Endodermal cell (in vitro differentiated cells): ENCODE measurements at regions not wholly inside any gene's neighbourhood (a gene's known extent, or its start where the extent isn't known, plus 50 kb on each side); places are given as distances from the start of the nearest gene placed in this dataset.
"Not testable (repeated sequence)": the region's sequence is repeated elsewhere in the genome, so short reads cannot be mapped to it uniquely, and the experiment has no call there.

Source experiments
- DNase-seq: peaks from one replicate; pipeline ENCODE4 v3.0.0-alpha.2; 2017
- H3K27ac ChIP-seq: 2 replicates; pipeline ENCODE4 v1.5.1; 2013; ENCODE audit warnings: mild to moderate bottlenecking, low read depth, low read length, moderate library complexity
- H3K27me3 ChIP-seq: 2 replicates; pipeline ENCODE4 v1.6.1; 2013; ENCODE audit warnings: mild to moderate bottlenecking, low read length, moderate library complexity; ENCODE audit not compliant: insufficient read depth, control insufficient read depth, poor library complexity, severe bottlenecking
- H3K36me3 ChIP-seq: 2 replicates; pipeline ENCODE4 v1.7.0; 2013; ENCODE audit warnings: mild to moderate bottlenecking, low read length, moderate library complexity; ENCODE audit not compliant: control insufficient read depth, insufficient read depth
- H3K4me1 ChIP-seq: one replicate; pipeline ENCODE4 v1.7.0; 2013; ENCODE audit warnings: low read length; ENCODE audit not compliant: control insufficient read depth, insufficient read depth
- H3K4me3 ChIP-seq: 2 replicates; pipeline ENCODE4 v1.5.1; 2013; ENCODE audit warnings: mild to moderate bottlenecking, low read length, moderate library complexity
- H3K9ac ChIP-seq: 2 replicates; pipeline ENCODE4 v1.6.1; 2013; ENCODE audit warnings: mild to moderate bottlenecking, low read length, moderate library complexity; ENCODE audit not compliant: poor library complexity, severe bottlenecking; ENCODE audit errors: extremely low read depth
- H3K9me3 ChIP-seq: 2 replicates; pipeline ENCODE4 v1.6.1; 2013; ENCODE audit warnings: mild to moderate bottlenecking, low read length, moderate library complexity; ENCODE audit not compliant: control insufficient read depth
- H3K27ac Mint-ChIP-seq: 2 replicates; pipeline ENCODE4 v1.8.0; 2020; ENCODE audit warnings: mixed read lengths
- H3K27me3 Mint-ChIP-seq: 2 replicates; pipeline ENCODE4 v1.8.0; 2021; ENCODE audit warnings: mild to moderate bottlenecking, mixed read lengths; ENCODE audit not compliant: insufficient read depth
- H3K36me3 Mint-ChIP-seq: 2 replicates; pipeline ENCODE4 v1.8.0; 2020; ENCODE audit warnings: low read depth, mixed read lengths
- H3K4me1 Mint-ChIP-seq: 2 replicates; pipeline ENCODE4 v1.8.0; 2020; ENCODE audit warnings: mixed read lengths
- H3K4me3 Mint-ChIP-seq: 2 replicates; pipeline ENCODE4 v1.8.0; 2020; ENCODE audit warnings: mild to moderate bottlenecking, moderate library complexity, mixed read lengths
- H3K9me3 Mint-ChIP-seq: 2 replicates; pipeline ENCODE4 v1.8.0; 2020; ENCODE audit warnings: mild to moderate bottlenecking, mixed read lengths
- WGBS, 2 experiments: methylation state at CpG; one replicate each; pipeline versions ENCODE4 v1.1.5 to v1.1.7; 2013; ENCODE audit warnings: missing lambda C conversion rate in 2 of 2, mixed read lengths in 1 of 2; ENCODE audit not compliant: insufficient coverage in 1 of 2, insufficient read length in 1 of 2; 5-methylcytosine and 5-hydroxymethylcytosine counted together
- TF ChIP-seq, protein P1 (sequence below): fragments of 200-600 bp; sonication (generic); conservative IDR thresholded peaks from 2 replicates; pipeline ENCODE4 v1.5.0; 2021; ENCODE audit warnings: antibody characterized with exemption, mild to moderate bottlenecking

DNA sequence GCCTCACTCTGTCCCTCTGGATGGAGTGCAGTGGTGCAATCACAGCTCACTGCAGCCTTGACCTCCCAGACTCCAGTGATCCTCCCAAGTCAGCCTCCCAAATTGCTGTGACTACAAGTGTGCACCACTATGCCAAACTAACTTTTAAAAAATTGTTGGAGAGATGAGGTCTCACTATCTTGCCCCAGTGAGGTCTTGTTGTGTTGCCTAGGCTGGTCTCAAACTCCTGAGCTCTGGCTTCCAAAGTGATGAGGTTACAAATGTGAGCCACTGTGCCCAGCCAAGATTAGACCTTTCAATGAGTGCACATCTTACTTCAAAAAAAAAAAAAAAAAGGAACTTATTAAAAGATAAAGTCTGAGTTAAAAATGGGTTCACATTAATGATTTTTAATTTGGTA, 1838.1 kb upstream of the DEFB115 start:
- no peak overlapping the region for H3K27ac Mint-ChIP-seq
- Histone ChIP-seq H3K9me3 (peaks cover 52% of the 10 kb centered on the region), H3K9ac (no peak overlapping the region), H3K36me3 (no peaks in the 10 kb centered on the region), H3K4me1 (no peaks in the 10 kb centered on the region), H3K27me3 (no peaks in the 10 kb centered on the region), H3K27ac (no peak overlapping the region), H3K4me3 (no peak overlapping the region)
- peaks cover 63% of the 10 kb centered on the region for H3K9me3 Mint-ChIP-seq
- no peak overlapping the region for H3K4me3 Mint-ChIP-seq
- peaks cover 2% of the 10 kb centered on the region for H3K36me3 Mint-ChIP-seq
- TF ChIP-seq, protein P1, sequence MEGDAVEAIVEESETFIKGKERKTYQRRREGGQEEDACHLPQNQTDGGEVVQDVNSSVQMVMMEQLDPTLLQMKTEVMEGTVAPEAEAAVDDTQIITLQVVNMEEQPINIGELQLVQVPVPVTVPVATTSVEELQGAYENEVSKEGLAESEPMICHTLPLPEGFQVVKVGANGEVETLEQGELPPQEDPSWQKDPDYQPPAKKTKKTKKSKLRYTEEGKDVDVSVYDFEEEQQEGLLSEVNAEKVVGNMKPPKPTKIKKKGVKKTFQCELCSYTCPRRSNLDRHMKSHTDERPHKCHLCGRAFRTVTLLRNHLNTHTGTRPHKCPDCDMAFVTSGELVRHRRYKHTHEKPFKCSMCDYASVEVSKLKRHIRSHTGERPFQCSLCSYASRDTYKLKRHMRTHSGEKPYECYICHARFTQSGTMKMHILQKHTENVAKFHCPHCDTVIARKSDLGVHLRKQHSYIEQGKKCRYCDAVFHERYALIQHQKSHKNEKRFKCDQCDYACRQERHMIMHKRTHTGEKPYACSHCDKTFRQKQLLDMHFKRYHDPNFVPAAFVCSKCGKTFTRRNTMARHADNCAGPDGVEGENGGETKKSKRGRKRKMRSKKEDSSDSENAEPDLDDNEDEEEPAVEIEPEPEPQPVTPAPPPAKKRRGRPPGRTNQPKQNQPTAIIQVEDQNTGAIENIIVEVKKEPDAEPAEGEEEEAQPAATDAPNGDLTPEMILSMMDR = no peak
- no peak for DNase-seq
- no peaks in the 10 kb centered on the region for H3K4me1 Mint-ChIP-seq
- H3K27me3 Mint-ChIP-seq = no peaks in the 10 kb centered on the region

DNA sequence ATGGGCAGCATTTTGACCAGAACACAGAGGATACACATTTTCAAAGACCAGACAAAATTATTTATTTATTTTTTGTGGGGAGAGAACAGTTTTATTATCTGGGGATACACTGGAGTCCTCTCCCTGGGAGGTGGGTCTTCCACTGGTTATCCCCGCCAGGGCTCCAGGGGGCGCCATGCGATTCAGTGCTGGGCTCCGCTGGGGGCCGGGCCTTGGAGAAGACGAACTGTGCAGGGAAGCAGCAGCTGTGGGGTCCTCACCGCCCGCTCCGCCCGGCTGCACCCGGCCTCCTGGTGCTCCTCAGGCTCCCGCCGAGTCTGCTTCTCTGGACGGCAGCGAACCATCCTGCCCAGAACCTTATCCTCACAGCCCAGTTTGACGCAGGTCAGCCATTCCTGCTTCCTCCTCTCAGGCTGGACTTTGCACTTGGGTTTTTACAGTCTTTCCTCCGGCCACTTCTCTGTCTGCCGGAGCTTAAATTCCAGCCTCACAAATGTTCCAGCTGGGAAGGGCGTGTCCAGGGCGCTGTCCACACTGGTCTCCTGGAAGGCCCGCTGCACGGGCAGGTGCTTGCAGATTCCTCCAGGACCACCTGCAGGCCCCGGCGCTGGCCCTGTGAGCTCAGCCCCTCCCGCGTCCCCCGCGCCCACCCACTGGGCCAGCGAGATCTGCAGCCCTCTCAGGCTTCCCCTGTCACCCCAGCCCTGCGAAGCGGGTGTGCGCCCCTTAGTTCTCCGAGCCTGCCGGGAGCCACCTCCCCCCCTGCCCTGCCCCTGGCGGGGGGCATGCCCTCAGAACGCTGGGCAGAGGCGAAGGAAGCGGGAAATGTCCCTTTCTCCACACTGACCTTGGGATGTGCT, 1830.0 kb upstream of the DEFB115 start:
- Histone ChIP-seq H3K36me3 (no peaks in the 10 kb centered on the region), H3K9ac (no peak overlapping the region), H3K4me1 (no peaks in the 10 kb centered on the region), H3K27me3 (no peaks in the 10 kb centered on the region), H3K27ac (no peak overlapping the region), H3K4me3 (no peak overlapping the region), H3K9me3 (peaks cover 36% of the 10 kb centered on the region)
- TF ChIP-seq, protein P1 = no peak
- Mint-ChIP-seq H3K36me3 (no peaks in the 10 kb centered on the region), H3K4me3 (no peak overlapping the region), H3K9me3 (peaks cover 45% of the 10 kb centered on the region), H3K27ac (no peak overlapping the region), H3K27me3 (no peaks in the 10 kb centered on the region), H3K4me1 (no peaks in the 10 kb centered on the region)
- no peak for DNase-seq
- 90 to 93% methylated on average over 14 to 38 of the region's 38 CpGs for WGBS, 2 experiments

DNA sequence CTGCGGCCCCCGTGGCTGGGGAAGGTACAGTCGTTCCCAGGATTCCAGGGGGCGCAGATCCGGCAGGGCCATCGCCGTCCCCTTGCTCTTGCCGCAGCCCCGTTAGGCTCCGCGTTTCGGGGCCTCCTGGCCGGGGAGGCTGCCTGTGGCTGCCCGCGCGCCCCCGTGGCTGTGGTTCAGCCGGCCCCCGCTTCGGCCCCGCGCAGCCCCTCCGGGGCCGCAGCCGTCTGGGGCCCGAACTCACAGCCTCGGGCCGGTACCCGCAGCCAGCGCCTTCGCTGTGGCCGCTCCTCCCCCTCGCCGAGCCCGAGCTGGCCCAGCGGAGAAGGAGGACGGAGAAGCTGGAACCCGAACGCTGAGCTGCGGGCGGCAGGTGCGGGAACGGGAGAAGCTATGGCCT, 1826.9 kb upstream of the DEFB115 start:
- H3K27me3 Mint-ChIP-seq = no peaks in the 10 kb centered on the region
- Histone ChIP-seq H3K36me3 (no peaks in the 10 kb centered on the region), H3K27ac (no peak overlapping the region), H3K4me3 (no peak overlapping the region), H3K4me1 (no peaks in the 10 kb centered on the region), H3K9ac (no peak overlapping the region), H3K27me3 (no peaks in the 10 kb centered on the region), H3K9me3 (peaks cover 30% of the 10 kb centered on the region)
- peaks cover 40% of the 10 kb centered on the region for H3K9me3 Mint-ChIP-seq
- no peak overlapping the region for H3K27ac Mint-ChIP-seq
- H3K4me3 Mint-ChIP-seq = no peak overlapping the region
- TF ChIP-seq, protein P1 = no peak
- no peak for DNase-seq
- H3K36me3 Mint-ChIP-seq = no peaks in the 10 kb centered on the region
- no peaks in the 10 kb centered on the region for H3K4me1 Mint-ChIP-seq
- WGBS, 2 experiments = 91% methylated on average over 20 to 43 of the region's 43 CpGs

DNA sequence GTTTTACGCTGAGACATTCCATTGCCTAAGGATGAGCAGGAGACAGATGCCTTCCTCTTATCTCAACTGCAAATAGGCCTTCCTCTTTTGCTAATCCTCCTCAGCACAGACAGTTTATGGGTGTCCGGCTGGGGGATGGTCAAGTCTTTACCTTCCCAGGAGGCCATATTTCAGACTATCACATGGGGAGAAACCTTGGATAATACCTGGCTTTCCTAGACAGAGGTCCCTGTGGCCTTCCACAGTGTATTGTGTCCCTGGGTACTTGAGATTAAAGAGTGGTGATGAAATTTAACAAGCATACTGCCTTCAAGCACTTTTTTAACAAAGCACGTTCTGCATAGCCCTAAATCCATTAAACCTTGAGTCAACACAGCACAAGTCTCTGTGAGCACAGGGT, 1816.7 kb upstream of the DEFB115 start:
- not testable (repeated sequence) for H3K27ac ChIP-seq, H3K27me3 ChIP-seq, H3K27ac Mint-ChIP-seq, H3K27me3 Mint-ChIP-seq, H3K4me3 Mint-ChIP-seq, DNase-seq, H3K4me3 ChIP-seq, H3K4me1 ChIP-seq, H3K4me1 Mint-ChIP-seq, H3K36me3 ChIP-seq, H3K36me3 Mint-ChIP-seq, H3K9ac ChIP-seq
- H3K9me3 ChIP-seq = peaks cover 55% of the 10 kb centered on the region
- 64 to 75% methylated on average over 1 to 3 of the region's 3 CpGs for WGBS, 2 experiments
- peaks cover 51% of the 10 kb centered on the region for H3K9me3 Mint-ChIP-seq
